GM18499 (cell line): ENCODE measurements at regions not wholly inside any gene's neighbourhood (a gene's known extent, or its start where the extent isn't known, plus 50 kb on each side); places are given as distances from the start of the nearest gene placed in this dataset.

ENCODE experiments used
- ATAC-seq: cut with Tn5 transposase; IDR thresholded peaks from one replicate; pipeline ENCODE4 v1.9.1; 2021; ENCODE audit warnings: moderate number of reproducible peaks; ENCODE audit not compliant: insufficient read depth, unreplicated experiment

DNA sequence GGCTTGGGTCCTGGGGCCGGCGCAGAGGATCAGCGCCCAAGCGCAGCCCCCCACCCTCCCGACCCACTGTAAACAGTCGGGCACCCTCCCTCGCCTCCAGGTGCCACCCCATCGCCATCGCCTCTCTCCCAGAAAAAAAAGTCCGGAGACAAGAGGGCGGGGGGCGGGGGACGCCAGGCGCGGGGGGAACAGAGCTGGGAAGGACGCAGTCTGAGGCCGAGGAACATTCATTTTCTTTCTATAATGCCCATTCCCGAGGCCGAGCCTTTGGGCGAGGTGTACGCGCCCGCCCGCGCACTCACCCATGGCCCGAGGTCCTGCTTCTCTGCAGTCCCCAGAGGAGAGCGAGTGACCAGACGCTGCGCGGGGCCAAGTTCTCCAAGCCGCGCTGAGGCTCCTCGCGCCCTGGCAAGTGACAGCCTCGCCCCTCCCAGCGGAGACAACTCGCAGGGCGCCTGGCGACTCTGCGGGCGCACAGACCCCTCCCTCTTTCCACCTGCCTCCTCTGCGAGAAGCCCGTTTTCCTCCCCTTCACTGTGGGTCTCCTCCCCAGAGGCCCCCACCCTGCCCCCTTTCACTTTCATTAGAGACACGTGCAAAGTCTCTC, 63.5 kb upstream of the WDR17 start:
- ATAC-seq: no peak

GRCh38 chr4:176005766-176006165, 59.9 kb upstream of the WDR17 start:
- no peak for ATAC-seq

- ATAC-seq: no peak
Measured at GRCh38 chr4:176009254-176009653, 56.4 kb upstream of the WDR17 start.

DNA sequence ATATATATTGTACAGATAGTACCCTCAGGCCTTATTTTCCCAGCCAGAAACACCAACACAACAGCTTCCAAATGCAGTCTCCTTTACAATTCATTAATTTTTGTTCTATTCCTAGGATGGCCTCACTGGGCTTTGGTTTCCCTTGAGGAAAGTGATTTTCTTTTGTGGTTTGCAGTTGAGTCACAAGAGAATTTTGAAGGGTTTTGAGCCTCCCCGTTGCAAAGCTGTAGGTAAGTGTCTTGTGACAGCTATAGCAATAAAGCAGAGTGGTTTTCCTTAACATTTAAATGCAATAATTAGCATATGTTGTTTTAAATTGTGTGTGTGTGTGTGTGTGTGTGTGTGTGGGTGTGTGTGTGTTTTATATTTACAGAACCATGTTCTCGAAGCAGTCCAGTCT, 54.1 kb upstream of the WDR17 start:
- no peak for ATAC-seq

GRCh38 chr4:176013476-176014247, 52.0 kb upstream of the WDR17 start:
- ATAC-seq: peak; percentile 91

- no peak for ATAC-seq
Measured at GRCh38 chr4:176014583-176015108, 51.0 kb upstream of the WDR17 start.
